Esophagus squamous epithelium (tissue), 5 donors: ENCODE measurements at regions not wholly inside any gene's neighbourhood (a gene's known extent, or its start where the extent isn't known, plus 50 kb on each side); places are given as distances from the start of the nearest gene placed in this dataset.

ENCODE experiments used
- DNase-seq: peaks from one replicate; lab custom pipeline; 2025; lab: John Stamatoyannopoulos, UW
- H3K27ac ChIP-seq, 4 donors: fragments of 200-600 bp; sonication (generic); one replicate each; pipeline ENCODE4 v1.5.1; 2016 to 2019; ENCODE audit warnings: mild to moderate bottlenecking in 1 of 4
- H3K27me3 ChIP-seq, 4 donors: fragments of 200-600 bp; sonication (generic); 1 replicate in 3 of 4; 2 replicates in 1 of 4; pipeline versions ENCODE4 v1.5.1 to v1.6.0; 2017 to 2021; ENCODE audit warnings: antibody characterized with exemption in 1 of 4
- H3K36me3 ChIP-seq, 3 donors: fragments of 200-600 bp; sonication (generic); one replicate each; pipeline ENCODE4 v1.5.1; 2016 to 2019
- H3K4me1 ChIP-seq, 3 donors: fragments of 200-600 bp; sonication (generic); one replicate each; pipeline ENCODE4 v1.5.1; 2017 to 2019
- H3K4me3 ChIP-seq, 4 donors: fragments of 200-600 bp; sonication (generic); 1 replicate in 3 of 4; 2 replicates in 1 of 4; pipeline ENCODE4 v1.5.1; 2016 to 2019; ENCODE audit warnings: mild to moderate bottlenecking in 2 of 4, moderate library complexity in 1 of 4
- H3K9me3 ChIP-seq, 3 donors: fragments of 200-600 bp; sonication (generic); one replicate each; pipeline ENCODE4 v1.5.1; 2016 to 2019
- CTCF ChIP-seq, 6 experiments: fragments of 450-650 bp in 4 of 6; fragments of 200-600 bp in 2 of 6; sonication (generic) in 2 of 6; IDR thresholded peaks; one replicate each; pipeline ENCODE4 v1.5.1; 2016 to 2019; ENCODE audit warnings: antibody characterized with exemption in 6 of 6, mild to moderate bottlenecking in 4 of 6, moderate library complexity in 4 of 6
- POLR2A ChIP-seq, 4 donors: fragments of 450-650 bp; IDR thresholded peaks; one replicate each; pipeline ENCODE4 v1.6.1; 2017; ENCODE audit warnings: antibody characterized with exemption in 4 of 4, mild to moderate bottlenecking in 4 of 4, moderate library complexity in 3 of 4
- WGBS, 2 donors: methylation state at CpG; one replicate each; pipeline ENCODE4 v1.1.5; 2018; 5-methylcytosine and 5-hydroxymethylcytosine counted together
- intact Hi-C: fragments of 100-400 bp; cut with DNase I; formaldehyde crosslinking; loops from one replicate; pipeline ENCODE4 v1.15.0; 2022
- donor health status: DM: yes; HTN: yes; CAD: no.

DNA sequence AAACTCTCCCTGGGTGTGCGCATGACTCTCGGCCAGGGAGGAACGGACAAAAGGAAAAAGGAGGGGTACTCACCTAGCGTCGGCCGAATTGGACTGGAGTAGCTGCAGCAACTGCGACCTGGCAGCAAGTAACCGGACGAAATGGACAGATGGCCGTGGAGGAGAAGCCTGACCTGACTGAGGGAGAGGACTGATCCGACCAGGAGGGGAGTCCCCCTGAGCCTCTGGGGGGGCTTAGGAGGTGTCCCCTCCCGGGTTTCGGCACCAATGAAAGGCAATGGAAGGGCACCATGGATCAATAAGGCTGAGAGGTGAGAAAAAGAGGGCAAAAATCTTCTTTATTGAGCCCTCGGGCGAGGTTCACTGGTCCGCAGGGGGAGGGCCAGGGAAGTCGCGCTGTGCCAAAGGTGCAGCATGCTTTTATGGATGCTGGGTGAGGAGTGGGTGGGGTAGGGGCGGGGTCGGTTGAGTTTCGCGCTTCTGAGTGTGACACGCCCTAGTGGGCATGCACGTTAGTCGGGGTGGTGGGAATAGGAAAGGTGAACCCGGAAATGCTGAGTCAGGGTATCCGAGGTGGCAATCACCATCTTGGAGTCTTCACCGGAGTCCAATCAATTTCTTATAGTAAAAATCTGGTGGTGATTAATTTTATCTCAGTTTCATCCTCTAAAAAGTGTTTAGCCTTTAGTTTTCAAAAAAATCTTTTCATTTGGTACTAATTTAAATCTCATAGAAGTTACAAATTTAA, 638.5 kb upstream of the DPP6 start:
- TF ChIP-seq POLR2A (IDR thresholded peaks at IDR 0.05) (no peak), CTCF (IDR thresholded peaks at IDR 0.05) (no peak)
- intact Hi-C loops: no loop called here
- Histone ChIP-seq H3K27me3 (no peaks in the 10 kb centered on the region), H3K9me3 (peaks cover 0 to 19% (median 0%) of the 10 kb centered on the region in 3 donors), H3K4me3 (no peak overlapping the region), H3K27ac (no peak overlapping the region), H3K4me1 (no peaks in the 10 kb centered on the region), H3K36me3 (no peaks in the 10 kb centered on the region)
- no peak for DNase-seq
- 89 to 93% methylated on average over 20 to 21 of the region's 28 CpGs for WGBS, 2 donors

- intact Hi-C loops: no loop called here
- no peak for DNase-seq
- no peaks in the 10 kb centered on the region for H3K36me3 ChIP-seq
- H3K4me1 ChIP-seq: no peaks in the 10 kb centered on the region
- H3K27me3 ChIP-seq: no peaks in the 10 kb centered on the region
- H3K4me3 ChIP-seq: no peak overlapping the region
- H3K27ac ChIP-seq: no peak overlapping the region
- peaks cover 0 to 19% (median 0%) of the 10 kb centered on the region in 3 donors for H3K9me3 ChIP-seq
- no peak for TF ChIP-seq POLR2A (IDR thresholded peaks at IDR 0.05)
- no peak for TF ChIP-seq CTCF (IDR thresholded peaks at IDR 0.05)
Measured at GRCh38 chr7:153414288-153414629, 637.9 kb upstream of the DPP6 start.

DNA sequence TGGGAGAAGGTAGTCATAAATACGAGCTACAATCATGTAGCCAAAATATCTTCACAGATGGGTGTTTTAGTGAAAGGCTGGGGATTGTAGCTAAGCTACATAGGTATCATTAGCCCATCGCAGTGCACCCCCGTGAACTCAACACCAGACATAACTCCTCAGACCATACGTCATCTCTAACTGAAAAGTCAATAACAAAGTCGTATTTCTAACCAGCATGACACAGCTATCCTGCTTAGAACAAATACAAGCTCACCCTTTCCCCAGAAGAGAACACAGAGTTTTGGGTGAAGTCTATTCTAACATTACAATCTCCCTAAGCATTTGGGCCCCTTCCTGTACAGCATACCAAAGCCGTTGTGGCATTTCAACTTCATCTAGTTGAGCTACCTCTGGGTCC, 636.6 kb upstream of the DPP6 start:
- Histone ChIP-seq H3K36me3 (no peaks in the 10 kb centered on the region), H3K27ac (no peak overlapping the region), H3K4me1 (no peaks in the 10 kb centered on the region), H3K27me3 (no peaks in the 10 kb centered on the region), H3K9me3 (peaks cover 0 to 19% (median 0%) of the 10 kb centered on the region in 3 donors), H3K4me3 (no peak overlapping the region)
- 60 to 74% methylated on average over 6 of the region's 6 CpGs for WGBS, 2 donors
- TF ChIP-seq POLR2A (IDR thresholded peaks at IDR 0.05): no peak
- no peak for TF ChIP-seq CTCF (IDR thresholded peaks at IDR 0.05)
- no peak for DNase-seq
- intact Hi-C loops: no loop called here

GRCh38 chr7:153422291-153423209, 629.6 kb upstream of the DPP6 start:
- Histone ChIP-seq H3K9me3 (no peaks in the 10 kb centered on the region), H3K36me3 (no peaks in the 10 kb centered on the region), H3K27ac (no peak overlapping the region), H3K4me3 (no peak overlapping the region), H3K4me1 (no peaks in the 10 kb centered on the region), H3K27me3 (no peaks in the 10 kb centered on the region)
- intact Hi-C loops: no loop called here
- WGBS, 2 donors: 69 to 70% methylated on average over 9 of the region's 9 CpGs
- DNase-seq: no peak
- no peak for TF ChIP-seq POLR2A (IDR thresholded peaks at IDR 0.05)

DNA sequence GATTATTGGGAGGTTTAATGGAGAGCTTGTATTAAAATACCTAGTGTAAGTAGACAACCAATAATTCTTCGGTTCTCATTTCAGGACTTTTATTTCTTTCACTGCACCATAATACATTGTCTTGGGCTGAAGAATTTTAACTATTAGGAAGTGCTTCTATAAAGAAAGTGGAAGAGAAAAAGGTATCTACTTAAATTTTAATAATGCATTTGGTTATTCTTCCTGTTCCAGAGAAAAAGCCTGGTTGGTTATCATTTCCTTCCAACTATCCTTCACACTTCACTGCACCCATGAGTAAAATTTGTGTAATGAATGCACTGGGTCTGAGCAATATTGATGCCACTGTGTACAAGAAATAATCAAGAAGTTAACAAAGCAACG, 629.0 kb upstream of the DPP6 start:
- intact Hi-C loops: no loop called here
- Histone ChIP-seq H3K9me3 (no peaks in the 10 kb centered on the region), H3K36me3 (no peaks in the 10 kb centered on the region), H3K27ac (no peak overlapping the region), H3K4me3 (no peak overlapping the region), H3K4me1 (no peaks in the 10 kb centered on the region), H3K27me3 (no peaks in the 10 kb centered on the region)
- TF ChIP-seq POLR2A (IDR thresholded peaks at IDR 0.05): no peak
- TF ChIP-seq CTCF (IDR thresholded peaks at IDR 0.05): no peak
- no peak for DNase-seq
- WGBS, 2 donors: 90 to 97% methylated on average over 2 of the region's 2 CpGs
